ENCODE measurements at regions not wholly inside any gene's neighbourhood (a gene's known extent, or its start where the extent isn't known, plus 50 kb on each side); places are given as distances from the start of the nearest gene placed in this dataset.
"Not testable (repeated sequence)": the region's sequence is repeated elsewhere in the genome, so short reads cannot be mapped to it uniquely, and the experiment has no call there.

- no peak for DNase-seq (ENCODE audit: low spot score)
Observed at GRCh38 chr12:131274061-131274460, 320.4 kb downstream of the ADGRD1 start.

GRCh38 chr12:131274906-131275305 lies 321.2 kb downstream of the ADGRD1 start:
- no peak for DNase-seq (ENCODE audit: low spot score)

- DNase-seq (ENCODE audit: low spot score) = no peak
Observed at GRCh38 chr12:131275824-131276223, 322.1 kb downstream of the ADGRD1 start.

- no peak for DNase-seq (ENCODE audit: low spot score)
Observed at GRCh38 chr12:131276501-131277185, 322.9 kb downstream of the ADGRD1 start.

- not testable (repeated sequence) for DNase-seq (ENCODE audit: low spot score)
Observed at GRCh38 chr12:131277186-131278091, 323.7 kb downstream of the ADGRD1 start.

- DNase-seq (ENCODE audit: low spot score) = not testable (repeated sequence)
Observed at GRCh38 chr12:131278451-131279115, 324.9 kb downstream of the ADGRD1 start.

- no peak for DNase-seq (ENCODE audit: low spot score)
Observed at GRCh38 chr12:131279281-131279921, 325.7 kb downstream of the ADGRD1 start.

- no peak for DNase-seq (ENCODE audit: low spot score)
Observed at GRCh38 chr12:131280426-131280825, 326.7 kb downstream of the ADGRD1 start.

- no peak for DNase-seq (ENCODE audit: low spot score)
Observed at GRCh38 chr12:131281016-131281415, 327.3 kb downstream of the ADGRD1 start.

GRCh38 chr12:131282292-131283080 lies 328.8 kb downstream of the ADGRD1 start:
- no peak for DNase-seq (ENCODE audit: low spot score)

- no peak for DNase-seq (ENCODE audit: low spot score)
Observed at GRCh38 chr12:131283191-131283861, 329.6 kb downstream of the ADGRD1 start.

GRCh38 chr12:131283862-131284825 lies 330.4 kb downstream of the ADGRD1 start:
- DNase-seq (ENCODE audit: low spot score) = not testable (repeated sequence)

- DNase-seq (ENCODE audit: low spot score) = not testable (repeated sequence)
Observed at GRCh38 chr12:131284954-131285904, 331.5 kb downstream of the ADGRD1 start.

GRCh38 chr12:131285905-131286295 lies 332.2 kb downstream of the ADGRD1 start:
- not testable (repeated sequence) for DNase-seq (ENCODE audit: low spot score)

GRCh38 chr12:131286301-131286700 lies 332.6 kb downstream of the ADGRD1 start:
- not testable (repeated sequence) for DNase-seq (ENCODE audit: low spot score)

- DNase-seq (ENCODE audit: low spot score) = no peak
Observed at GRCh38 chr12:131287015-131287937, 333.6 kb downstream of the ADGRD1 start.

All from CD4-positive, alpha-beta T cell treated with Interleukin-2 at 100 ng/mL for 4 hours (primary cell).